ENCODE measurements at regions not wholly inside any gene's neighbourhood (a gene's known extent, or its start where the extent isn't known, plus 50 kb on each side); places are given as distances from the start of the nearest gene placed in this dataset.
A peak's percentile ranks its signal among the peaks of the same experiment; 100 is the strongest.
"Not testable (repeated sequence)": the region's sequence is repeated elsewhere in the genome, so short reads cannot be mapped to it uniquely, and the experiment has no call there.

DNA sequence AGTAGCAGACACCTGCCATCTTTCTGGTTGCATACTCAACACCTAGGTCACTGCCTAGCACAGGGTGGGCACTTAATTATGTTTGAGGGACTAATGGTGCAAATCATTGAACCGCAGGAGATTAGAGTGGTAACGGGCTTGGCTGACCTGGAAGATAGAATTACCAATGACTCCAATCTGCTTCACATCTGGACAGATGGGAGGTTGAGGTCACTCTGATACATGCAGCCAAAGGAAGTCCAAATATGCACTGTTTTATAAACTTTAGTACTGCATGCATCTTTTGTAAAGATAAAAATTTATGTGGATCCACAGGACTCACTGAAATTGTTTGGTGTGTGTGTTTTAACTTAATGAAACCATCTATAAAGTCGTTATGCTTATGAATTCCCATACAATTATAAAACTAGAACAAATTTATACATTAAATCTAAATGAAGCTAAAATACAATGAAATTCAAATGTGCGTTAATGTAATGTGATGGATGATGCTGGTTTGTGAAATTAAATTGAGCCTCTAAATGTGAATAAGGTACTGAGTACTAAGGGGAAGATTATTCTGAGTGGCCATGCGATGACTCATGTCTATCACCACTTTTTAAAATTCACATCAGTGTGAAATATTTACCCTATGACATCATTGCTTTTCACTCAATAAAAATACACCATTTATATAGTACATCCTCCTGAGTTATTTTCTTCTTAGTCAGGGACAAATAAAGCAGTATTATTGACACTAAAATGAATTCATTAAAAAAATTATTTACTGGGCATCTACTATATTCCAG is 224.7 kb upstream of the FAM78B start:
- no peaks in the 10 kb centered on the region for H3K36me3 Mint-ChIP-seq (ENCODE audit: low read depth)
- H3K27me3 Mint-ChIP-seq (ENCODE audit: low read depth, poor library complexity), result peaks cover 7% of the 10 kb centered on the region
- no peak overlapping the region for H3K4me3 Mint-ChIP-seq
- TF ChIP-seq, protein P1, sequence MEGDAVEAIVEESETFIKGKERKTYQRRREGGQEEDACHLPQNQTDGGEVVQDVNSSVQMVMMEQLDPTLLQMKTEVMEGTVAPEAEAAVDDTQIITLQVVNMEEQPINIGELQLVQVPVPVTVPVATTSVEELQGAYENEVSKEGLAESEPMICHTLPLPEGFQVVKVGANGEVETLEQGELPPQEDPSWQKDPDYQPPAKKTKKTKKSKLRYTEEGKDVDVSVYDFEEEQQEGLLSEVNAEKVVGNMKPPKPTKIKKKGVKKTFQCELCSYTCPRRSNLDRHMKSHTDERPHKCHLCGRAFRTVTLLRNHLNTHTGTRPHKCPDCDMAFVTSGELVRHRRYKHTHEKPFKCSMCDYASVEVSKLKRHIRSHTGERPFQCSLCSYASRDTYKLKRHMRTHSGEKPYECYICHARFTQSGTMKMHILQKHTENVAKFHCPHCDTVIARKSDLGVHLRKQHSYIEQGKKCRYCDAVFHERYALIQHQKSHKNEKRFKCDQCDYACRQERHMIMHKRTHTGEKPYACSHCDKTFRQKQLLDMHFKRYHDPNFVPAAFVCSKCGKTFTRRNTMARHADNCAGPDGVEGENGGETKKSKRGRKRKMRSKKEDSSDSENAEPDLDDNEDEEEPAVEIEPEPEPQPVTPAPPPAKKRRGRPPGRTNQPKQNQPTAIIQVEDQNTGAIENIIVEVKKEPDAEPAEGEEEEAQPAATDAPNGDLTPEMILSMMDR (IDR thresholded peaks at IDR 0.05), result no peak
- H3K4me1 Mint-ChIP-seq, result peaks cover 7% of the 10 kb centered on the region
- H3K9me3 Mint-ChIP-seq, result no peaks in the 10 kb centered on the region
- H3K27ac Mint-ChIP-seq, result no peak overlapping the region
- DNase-seq, result no peak

DNA sequence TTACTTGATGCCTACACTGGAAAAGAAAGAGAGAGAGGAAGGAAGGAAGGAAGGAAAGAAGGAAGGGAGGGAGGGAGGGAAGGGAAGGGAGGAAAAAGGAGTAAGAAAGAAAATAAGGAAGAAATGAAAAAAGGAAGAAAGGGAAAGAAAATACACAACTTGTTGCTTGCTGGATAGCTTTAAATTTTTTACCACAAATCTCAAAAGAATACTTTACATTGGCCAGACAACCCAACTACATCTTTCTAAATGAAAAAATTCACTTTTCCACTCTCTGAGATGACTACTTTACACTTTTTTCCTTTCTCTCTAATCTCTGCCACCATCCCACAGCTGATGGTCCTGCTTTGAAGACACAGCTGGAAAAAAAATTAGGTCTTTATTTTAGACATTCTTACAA is 228.9 kb upstream of the FAM78B start:
- no peaks in the 10 kb centered on the region for H3K9me3 Mint-ChIP-seq
- no peaks in the 10 kb centered on the region for H3K36me3 Mint-ChIP-seq (ENCODE audit: low read depth)
- H3K27me3 Mint-ChIP-seq (ENCODE audit: low read depth, poor library complexity), result no peaks in the 10 kb centered on the region
- H3K4me1 Mint-ChIP-seq, result peaks cover 5% of the 10 kb centered on the region
- no peak for DNase-seq
- H3K27ac Mint-ChIP-seq, result no peak overlapping the region
- TF ChIP-seq, protein P1 (IDR thresholded peaks at IDR 0.05), result no peak
- H3K4me3 Mint-ChIP-seq, result no peak overlapping the region

DNA sequence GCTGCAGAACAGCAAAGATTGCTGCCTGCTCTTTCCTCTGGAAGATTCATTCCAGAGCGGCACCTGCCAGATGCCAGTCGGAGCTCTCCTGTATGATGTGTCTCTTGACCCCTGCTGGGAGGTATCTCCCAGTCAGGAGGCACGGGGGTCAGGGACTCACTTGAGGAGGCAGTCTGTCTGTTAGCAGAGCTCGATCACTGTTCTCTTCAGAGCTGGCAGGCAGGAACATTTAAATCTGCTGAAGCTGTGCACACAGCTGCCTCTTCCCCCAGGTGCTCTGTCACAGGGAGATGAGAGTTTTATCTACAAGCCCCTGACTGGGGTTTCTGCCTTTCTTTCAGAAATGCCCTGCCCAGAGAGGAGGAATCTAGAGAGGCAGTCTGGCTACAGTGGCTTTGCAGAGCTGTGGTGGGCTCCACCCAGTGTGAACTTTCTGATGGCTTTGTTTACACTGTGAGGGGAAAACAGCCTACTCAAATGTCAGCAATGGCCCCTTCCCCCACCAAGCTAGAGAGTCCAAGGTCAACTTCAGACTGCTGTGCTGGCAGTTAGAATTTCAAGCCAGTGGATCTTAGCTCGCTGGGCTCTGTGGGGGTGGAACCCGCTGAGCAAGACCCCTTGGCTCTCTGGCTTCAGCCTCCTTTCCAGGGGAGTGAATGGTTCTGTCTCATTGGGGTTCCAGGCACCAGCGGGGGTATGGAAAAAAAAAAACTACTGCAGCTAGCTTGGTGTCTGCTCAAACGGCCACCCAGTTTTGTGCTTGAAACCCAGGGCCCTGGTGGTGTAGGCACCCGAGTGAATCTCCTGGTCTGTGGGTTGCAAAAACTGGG is 242.7 kb upstream of the FAM78B start:
- peak; percentile 10 for DNase-seq
- peaks cover 20% of the 10 kb centered on the region for H3K27me3 Mint-ChIP-seq (ENCODE audit: low read depth, poor library complexity)
- not testable (repeated sequence) for H3K4me1 Mint-ChIP-seq; H3K27ac Mint-ChIP-seq; H3K36me3 Mint-ChIP-seq (ENCODE audit: low read depth); H3K4me3 Mint-ChIP-seq
- H3K9me3 Mint-ChIP-seq, result peaks cover 51% of the 10 kb centered on the region

DNA sequence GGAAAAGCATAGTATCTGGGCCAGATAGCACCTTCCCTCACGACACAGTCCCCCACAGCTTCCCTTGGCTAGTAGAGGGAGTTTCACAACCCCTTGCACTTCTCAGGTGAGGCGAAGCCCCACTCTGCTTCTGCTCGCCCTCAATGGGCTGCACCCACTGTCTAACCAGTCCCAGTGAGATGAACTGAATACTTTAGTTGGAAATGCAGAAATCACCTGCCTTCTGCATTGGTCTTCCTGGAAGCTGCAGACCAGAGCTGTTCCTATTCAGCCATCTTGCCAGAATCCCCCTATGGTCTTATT is 243.2 kb upstream of the FAM78B start:
- H3K36me3 Mint-ChIP-seq (ENCODE audit: low read depth), result no peaks in the 10 kb centered on the region
- no peak overlapping the region for H3K4me3 Mint-ChIP-seq
- H3K27ac Mint-ChIP-seq, result no peak overlapping the region
- H3K4me1 Mint-ChIP-seq, result peaks cover 7% of the 10 kb centered on the region
- DNase-seq, result no peak
- TF ChIP-seq, protein P1 (IDR thresholded peaks at IDR 0.05), result no peak
- H3K27me3 Mint-ChIP-seq (ENCODE audit: low read depth, poor library complexity), result peaks cover 20% of the 10 kb centered on the region
- peaks cover 47% of the 10 kb centered on the region for H3K9me3 Mint-ChIP-seq

DNA sequence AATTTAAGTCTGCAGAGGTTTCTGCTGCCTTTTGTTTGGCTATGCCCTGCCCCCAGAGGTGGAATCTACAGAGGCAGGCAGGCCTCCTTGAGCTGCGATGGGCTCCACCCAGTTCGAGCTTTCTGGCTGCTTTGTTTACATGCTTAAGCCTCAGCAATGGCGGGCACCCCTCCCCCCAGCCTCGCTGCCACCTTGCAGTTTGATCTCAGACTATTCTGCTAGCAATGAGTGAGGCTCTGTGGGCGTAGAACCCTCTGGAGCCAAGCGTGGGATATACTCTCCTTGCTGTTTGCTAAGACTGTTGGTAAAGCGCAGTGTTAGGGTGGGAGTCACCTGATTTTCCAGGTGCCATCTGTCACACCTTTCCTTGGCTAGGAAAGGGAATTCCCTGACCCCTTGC is 250.0 kb upstream of the FAM78B start:
- not testable (repeated sequence) for H3K4me1 Mint-ChIP-seq; H3K4me3 Mint-ChIP-seq; H3K27me3 Mint-ChIP-seq (ENCODE audit: low read depth, poor library complexity); H3K36me3 Mint-ChIP-seq (ENCODE audit: low read depth); DNase-seq; H3K27ac Mint-ChIP-seq
- peaks cover 14% of the 10 kb centered on the region for H3K9me3 Mint-ChIP-seq

DNA sequence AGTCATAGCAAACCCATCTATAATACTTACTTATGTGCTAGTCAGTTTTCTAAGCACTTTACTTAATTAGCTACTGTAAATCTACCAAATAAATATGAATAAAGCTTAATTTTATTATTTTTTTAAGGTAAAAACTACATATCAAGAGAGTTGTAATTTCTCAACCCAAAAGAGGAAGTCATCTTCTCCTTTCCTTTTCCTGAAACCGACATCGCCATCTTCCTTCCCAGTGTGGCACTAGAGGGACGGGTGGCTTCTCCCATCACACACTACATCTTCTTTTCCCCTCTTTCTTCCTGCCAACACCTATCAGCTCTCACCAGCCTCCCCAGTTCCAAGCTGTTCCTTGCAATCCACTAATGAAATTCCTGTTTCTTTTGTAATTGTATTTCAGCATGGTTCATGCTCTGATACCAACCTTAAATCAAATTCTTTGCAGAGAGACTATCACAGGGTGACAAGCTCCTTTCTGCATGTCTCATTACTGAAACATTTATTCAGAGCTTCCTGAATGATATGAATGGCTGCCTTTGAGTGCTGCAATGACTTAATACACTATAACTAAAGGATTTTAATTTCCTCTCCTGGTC is 251.6 kb upstream of the FAM78B start:
- Mint-ChIP-seq H3K27me3 (ENCODE audit: low read depth, poor library complexity) (no peaks in the 10 kb centered on the region), H3K9me3 (peaks cover 14% of the 10 kb centered on the region), H3K4me1 (no peaks in the 10 kb centered on the region), H3K27ac (no peak overlapping the region), H3K36me3 (ENCODE audit: low read depth) (no peaks in the 10 kb centered on the region), H3K4me3 (no peak overlapping the region)
- DNase-seq, result no peak
- TF ChIP-seq, protein P1 (IDR thresholded peaks at IDR 0.05), result no peak

DNA sequence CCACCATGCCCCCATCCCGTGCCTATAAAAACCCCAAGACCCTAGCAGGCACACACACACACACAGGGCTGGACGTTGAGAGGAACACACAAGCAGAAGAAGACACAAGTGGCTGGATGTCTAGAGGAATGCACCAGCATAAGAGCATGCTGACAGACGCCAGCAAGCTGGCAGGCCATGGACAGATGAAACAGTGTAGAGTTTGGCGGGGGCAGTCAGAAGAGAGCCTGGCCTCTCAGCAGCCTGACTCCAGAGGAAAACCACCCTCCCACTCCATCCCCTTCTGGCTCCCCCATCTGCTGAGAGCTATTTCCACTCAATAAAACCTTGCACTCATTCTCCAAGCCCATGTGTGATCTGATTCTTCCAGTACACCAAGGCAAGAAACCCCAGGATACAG is 255.8 kb upstream of the FAM78B start:
- not testable (repeated sequence) for H3K27ac Mint-ChIP-seq; H3K9me3 Mint-ChIP-seq; H3K27me3 Mint-ChIP-seq (ENCODE audit: low read depth, poor library complexity); H3K36me3 Mint-ChIP-seq (ENCODE audit: low read depth); DNase-seq; H3K4me3 Mint-ChIP-seq; H3K4me1 Mint-ChIP-seq
